SH-SY5Y (cell line): ENCODE measurements at regions not wholly inside any gene's neighbourhood (a gene's known extent, or its start where the extent isn't known, plus 50 kb on each side); places are given as distances from the start of the nearest gene placed in this dataset.

Source experiments
- GATA2 ChIP-seq: IDR thresholded peaks from 2 replicates; pipeline ENCODE4 v1.6.1; 2011; ENCODE audit warnings: mild to moderate bottlenecking, low read depth, low read length
- GATA3 ChIP-seq: IDR thresholded peaks from 2 replicates; pipeline ENCODE4 v1.6.1; 2011; ENCODE audit warnings: low read depth, mild to moderate bottlenecking, low read length, moderate library complexity

DNA sequence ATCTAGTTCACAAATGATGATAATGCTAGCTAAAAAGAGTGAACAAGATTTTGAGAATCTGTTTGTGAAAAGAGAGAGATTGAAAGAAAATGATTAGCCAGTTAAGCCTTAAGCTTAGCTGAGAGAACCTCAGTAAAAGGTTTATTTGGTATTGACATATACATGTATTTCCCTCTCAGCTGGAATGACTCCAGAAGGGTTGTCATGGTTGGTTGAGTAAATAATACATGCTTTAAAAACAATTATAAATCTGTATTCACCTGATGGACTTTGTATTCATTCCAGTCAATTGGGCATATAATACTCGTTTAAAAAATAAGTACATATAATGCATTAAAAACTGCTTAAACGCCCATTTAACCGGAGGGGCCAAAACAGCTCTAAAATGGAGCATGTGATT, 181.4 kb downstream of the GRB14 start:
- no peak for TF ChIP-seq GATA2
- TF ChIP-seq GATA3: no peak

DNA sequence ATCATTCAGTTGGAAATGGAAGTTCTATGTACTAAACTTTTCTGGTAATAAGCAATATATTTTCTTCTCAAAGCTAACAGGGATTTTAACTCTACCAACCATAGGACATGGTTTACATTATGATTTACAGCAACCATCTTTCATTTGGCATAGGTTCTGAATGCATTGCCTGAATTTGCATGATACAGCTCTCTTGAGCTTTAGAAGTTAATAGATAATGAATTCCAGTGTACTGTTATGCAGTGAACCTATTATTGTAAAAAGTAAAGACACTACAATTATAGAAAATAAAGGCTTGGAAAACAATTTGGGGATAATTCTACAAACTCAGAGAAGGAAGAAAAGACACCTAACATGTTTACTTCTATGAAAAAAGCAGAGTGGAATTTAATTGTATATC, 182.0 kb downstream of the GRB14 start:
- TF ChIP-seq GATA3: no peak

DNA sequence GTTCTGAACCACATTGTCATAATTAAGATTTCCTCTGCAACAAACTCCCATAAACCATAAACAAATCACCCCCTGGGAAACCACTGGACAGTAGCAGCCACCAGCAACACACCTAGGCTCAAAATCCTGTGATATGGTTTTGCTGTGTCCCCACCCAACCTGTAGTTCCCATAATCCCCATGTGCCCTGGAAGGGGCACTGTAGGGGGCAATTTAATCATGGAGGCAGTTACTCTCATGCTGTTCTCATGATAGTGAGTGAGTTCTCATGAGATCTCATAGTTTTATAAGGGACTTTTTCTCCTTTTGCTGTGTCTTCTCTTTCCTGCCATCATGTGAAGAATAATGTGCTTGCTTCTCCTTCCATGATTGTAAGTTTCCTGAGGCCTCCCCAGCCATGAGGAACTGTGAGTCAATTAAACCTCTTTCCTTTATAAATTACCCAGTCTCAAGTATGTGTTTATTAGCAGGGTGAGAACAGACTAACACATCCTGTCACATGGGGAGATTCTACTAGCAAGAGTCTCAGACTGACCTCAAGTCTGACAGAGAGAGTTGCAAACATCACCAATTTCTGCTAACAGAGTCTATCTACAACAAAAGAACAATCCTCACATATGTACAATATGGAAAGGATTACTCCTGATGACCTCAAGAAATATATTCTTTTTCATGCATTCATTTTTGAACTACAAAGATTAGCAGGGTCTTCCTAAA, 182.6 kb downstream of the GRB14 start:
- TF ChIP-seq GATA2: no peak
- no peak for TF ChIP-seq GATA3

DNA sequence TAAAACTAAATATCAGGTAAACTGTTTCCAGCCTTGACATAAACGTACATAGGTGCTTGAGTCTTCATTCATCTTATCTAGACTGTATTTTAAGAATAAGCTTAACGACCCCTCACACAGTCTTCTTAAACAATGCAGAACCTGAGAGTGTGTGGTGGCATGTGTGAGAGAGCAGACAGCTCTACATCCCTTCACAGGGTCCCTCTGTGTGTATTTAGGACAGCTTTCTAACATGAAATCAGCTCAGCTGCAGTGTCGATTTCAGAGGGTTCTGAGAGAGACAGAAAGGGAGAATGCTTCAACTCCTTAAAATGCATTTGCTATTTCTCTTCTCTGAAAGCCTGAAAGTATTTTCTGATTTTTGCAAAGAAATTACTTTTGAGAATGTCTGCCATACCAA, 185.2 kb downstream of the GRB14 start:
- TF ChIP-seq GATA2: no peak
- no peak for TF ChIP-seq GATA3

DNA sequence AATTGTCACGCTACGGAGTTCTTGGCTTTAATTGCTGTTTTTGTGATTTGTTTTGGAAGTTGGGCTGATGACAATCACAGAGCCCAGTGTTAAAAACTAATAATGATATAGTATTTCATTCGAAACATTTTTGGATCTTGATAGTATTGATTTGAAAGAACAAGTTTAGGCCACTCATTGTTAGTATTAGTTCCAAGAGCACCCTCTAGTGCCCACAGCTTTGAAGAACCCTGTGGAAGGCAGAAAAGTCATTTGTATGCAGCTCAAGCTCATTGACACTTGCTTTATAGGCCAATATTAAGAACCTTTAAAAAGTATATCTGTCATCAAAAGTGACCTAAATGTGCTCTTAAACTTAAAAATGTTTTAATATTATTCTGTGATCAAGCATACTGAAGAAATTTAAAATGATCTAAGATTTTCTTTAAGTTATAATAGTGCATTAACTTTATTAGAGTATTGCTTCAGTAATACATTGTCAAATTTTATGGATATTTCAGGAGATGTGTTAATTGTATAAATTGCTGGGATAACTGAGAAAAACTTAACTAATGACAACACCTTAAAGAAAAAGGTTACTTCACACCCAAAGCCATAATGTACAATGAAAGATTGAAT, 191.0 kb downstream of the GRB14 start:
- TF ChIP-seq GATA3 (no peak), GATA2 (no peak)

DNA sequence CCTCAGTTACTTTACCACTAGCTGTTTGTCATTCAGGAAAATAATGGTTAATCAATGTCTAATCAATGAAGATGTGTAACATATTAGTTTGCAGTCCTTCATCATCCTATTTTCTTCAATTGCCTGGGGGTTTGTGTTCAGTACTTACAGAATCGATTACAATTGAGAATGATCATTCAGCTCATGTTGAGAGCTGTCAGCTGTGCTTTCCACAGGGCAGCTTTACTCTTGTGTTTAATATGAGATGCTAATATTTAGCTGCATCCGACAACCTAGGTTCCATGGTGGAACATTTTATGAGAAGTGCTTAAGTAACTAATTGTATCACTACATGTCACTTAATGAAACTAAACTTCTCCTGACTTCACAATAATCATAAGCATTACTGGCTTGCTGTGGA, 191.9 kb downstream of the GRB14 start:
- TF ChIP-seq GATA3: no peak

DNA sequence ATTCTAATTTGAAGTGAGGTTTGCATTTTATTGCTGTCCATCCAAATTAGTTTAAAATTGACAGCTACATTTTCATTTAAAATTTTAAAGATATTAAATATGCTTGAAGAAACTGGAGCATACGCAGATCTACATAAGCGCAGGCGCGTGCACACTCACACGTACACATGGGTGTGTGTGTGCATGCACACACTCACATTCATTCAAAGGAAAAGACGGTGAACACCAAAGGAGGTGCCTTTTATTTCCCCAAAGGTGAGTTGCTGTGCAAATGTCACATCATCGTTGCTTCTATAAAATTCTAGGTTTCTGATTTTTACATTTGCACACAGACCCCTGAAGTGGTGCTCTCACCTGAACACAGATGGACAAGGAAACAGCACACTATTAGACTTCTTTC, 194.2 kb downstream of the GRB14 start:
- TF ChIP-seq GATA2 (no peak), GATA3 (no peak)

DNA sequence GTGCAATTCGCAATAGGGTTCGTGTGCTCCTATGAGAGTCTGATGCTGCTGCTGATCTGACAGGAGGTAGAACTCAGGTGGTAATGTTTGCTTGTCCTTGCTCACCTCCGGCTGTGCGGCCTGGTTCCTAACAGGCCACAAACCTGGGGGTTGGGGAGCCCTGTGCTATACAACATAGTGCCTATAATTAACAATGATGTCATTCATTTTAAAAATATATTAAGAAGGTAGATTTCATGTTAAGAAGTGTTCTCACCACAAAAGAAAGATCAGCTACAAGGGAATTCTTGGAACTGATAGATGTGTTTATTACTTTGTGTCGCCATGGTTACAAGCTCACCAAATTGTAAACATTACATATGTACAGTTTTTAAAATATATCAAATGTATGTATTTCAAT, 200.5 kb downstream of the GRB14 start:
- TF ChIP-seq GATA3: no peak
- TF ChIP-seq GATA2: no peak

DNA sequence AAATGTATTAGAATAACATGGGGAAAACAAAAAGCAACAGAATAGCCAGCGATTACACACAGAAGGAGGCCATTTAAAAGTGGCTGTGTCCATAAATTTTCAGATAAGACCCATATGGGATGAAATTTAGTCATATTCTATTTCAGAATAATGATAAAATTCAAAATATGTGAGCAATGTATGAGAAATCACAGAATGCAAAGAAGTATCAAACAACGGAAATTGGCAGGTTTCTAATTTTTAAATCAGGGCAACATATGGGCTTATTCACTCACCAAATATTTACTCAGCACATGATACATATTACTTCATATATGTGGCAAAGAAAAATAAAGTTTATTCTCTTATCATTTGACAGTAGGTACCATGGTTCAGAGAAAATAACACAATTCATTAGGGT, 208.5 kb downstream of the GRB14 start:
- TF ChIP-seq GATA3 (no peak), GATA2 (no peak)

DNA sequence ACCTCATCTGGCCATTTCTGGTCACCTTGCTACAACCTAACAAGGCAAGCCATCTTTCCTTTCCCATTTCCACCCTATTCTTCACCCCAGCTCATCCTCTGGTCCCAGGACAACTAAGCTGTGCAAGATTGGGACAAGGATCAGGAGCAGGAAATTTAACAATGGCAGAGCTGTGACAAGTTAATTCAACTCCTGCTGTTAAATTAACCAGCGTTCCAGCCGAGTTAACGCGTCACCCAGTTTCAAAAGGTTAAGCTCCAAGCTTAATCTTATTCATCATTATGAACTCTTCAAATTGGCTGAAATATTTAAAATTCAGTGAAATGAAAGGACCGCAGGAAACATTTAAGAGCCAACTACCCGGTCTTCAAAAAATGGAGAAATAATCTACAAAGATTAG, 231.9 kb downstream of the GRB14 start:
- TF ChIP-seq GATA3: no peak
- TF ChIP-seq GATA2: no peak

DNA sequence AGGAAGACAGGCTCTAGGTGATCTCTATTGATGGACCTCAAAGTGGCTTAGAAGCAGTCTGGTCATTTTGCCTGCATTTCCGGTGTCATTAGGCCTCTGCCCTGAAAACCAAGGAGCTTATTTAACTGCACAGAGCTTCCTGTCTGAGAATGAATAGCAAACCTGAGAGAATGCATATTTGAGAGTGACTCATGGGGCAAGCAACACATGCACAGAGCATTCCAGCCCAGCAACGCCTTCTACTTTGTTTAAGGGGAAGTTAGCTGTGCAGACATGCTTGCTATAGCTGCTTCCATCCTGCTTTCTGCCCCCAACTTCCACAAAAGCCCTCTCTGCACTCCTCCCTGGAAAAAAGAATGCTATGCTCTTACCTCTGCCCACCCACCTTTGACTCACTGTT, 232.8 kb downstream of the GRB14 start:
- TF ChIP-seq GATA2: no peak
- no peak for TF ChIP-seq GATA3

DNA sequence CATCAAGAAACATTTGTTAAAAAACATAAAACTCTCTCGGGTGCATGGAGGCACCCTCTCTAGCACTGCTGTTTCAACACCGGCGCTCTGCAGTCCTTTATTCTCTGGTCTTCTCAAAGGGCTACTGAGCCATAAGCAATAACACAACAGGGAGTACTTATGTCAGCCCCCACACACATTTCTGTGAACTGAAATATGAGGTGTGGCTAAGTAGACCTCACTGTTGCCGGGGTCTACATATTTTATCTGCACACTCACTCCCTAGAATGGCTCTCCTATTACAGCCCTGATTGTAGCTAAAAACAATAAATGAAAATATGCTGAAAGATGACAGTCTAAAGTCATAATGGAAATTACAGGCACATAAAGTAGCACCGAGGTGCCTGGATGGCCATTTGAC, 235.1 kb downstream of the GRB14 start:
- no peak for TF ChIP-seq GATA2
- TF ChIP-seq GATA3: no peak

DNA sequence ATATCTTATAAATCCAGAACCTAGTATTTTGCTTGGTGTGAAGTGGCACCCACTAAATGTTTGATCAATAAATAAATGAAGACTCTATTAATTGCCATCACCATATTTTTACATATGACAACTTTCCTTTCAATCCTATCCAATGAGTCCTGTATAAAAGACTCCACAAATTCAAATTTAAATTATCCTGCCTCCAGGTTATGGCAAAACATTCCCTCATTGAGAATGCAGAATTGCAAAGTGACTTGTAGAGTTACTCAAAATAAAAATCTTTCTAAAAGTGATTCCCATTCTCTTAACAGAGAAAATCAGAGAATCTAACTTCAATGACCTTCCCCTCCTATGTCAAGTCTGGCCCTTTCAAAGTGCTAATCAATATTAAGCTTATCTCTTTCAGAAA, 236.8 kb downstream of the GRB14 start:
- TF ChIP-seq GATA2 (no peak), GATA3 (no peak)

DNA sequence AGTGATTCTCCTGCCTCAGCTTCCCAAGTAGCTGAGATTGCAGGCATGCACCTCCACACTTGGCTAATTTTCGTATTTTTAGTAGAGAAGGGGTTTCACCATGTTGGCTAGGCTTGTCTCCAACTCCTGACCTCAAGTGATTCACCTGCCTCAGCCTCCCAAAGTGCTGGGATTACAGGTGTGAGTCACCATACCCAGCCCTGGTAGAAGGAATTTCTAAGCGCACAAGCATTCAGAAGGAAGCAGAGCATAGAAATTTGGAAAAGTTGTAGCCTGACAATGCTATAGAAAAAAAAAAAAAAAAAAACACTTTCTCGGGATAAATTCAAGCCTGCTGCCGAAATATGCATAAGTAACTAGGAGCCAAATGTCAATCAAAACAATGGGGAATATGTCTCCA, 249.4 kb downstream of the GRB14 start:
- TF ChIP-seq GATA2 (no peak), GATA3 (no peak)

DNA sequence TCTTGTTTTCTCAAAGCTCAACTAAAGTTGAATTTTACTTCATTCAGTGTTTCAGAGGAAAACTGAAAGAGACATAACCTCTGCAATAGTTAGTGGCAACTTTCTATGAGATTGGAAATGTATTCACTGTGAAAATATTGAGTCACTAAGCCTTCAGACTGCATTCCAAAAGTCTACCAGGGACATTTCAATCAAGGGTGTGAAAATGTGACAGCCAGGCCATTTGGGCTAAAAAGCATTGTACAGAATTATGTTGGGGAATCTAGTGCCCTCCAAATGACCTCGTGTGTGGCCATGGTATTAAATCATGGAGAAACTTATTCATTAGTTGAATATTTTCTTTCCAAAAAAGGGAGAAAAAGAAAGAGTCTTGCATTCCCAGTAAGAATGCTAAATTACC, 251.9 kb downstream of the GRB14 start:
- TF ChIP-seq GATA2 (no peak), GATA3 (no peak)

DNA sequence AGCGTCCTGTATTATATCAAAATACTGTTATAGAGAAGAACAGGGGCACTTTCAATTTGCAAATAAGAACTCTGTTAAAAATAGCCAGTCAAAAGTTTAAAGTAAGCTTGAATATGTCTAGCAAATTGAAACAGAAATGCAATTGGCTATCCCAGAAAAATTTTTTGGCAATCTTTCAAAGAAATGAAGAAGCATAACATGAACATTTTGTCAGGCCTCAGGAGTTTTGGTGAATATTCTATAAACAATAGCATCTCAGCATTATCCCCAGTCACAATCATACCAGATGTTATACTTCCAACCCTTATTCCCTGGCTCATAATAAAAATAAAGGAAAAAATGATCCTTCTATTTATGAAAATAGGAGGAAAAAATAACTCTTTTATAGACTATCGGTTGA, 252.4 kb downstream of the GRB14 start:
- TF ChIP-seq GATA2: no peak
- no peak for TF ChIP-seq GATA3

DNA sequence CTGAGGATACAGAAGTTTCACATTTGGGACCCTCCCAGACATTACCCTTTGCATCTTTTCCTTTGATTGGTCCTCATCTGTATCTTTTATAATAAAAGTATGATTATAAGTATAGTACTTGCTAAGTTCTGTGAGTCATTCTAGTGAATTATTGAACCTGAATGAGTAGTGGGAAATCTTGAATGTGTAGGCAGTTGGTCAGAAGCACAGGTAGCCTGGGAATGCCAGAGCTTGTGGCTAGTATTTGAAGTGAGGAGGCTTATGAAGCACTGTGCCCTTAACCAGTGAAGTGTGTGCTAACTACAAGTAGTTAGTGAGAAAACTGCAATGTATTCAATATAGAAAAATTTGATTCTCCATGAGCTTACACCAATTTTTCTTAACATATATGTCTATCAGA, 257.6 kb downstream of the GRB14 start:
- TF ChIP-seq GATA3: no peak
- no peak for TF ChIP-seq GATA2
